Gastroesophageal sphincter (tissue), 3 donors: ENCODE measurements at regions not wholly inside any gene's neighbourhood (a gene's known extent, or its start where the extent isn't known, plus 50 kb on each side); places are given as distances from the start of the nearest gene placed in this dataset.

Source experiments
- EP300 ChIP-seq: sonication (generic); formaldehyde crosslinking; IDR thresholded peaks from one replicate; pipeline ENCODE4 v1.6.1; 2017; ENCODE audit warnings: antibody characterized with exemption, mild to moderate bottlenecking
- POLR2A ChIP-seq, 2 donors: fragments of 450-650 bp; IDR thresholded peaks; one replicate each; pipeline ENCODE4 v1.6.1; 2017; ENCODE audit warnings: antibody characterized with exemption in 2 of 2, mild to moderate bottlenecking in 2 of 2, moderate library complexity in 1 of 2
- POLR2AphosphoS5 ChIP-seq: sonication (generic); formaldehyde crosslinking; IDR thresholded peaks from one replicate; pipeline ENCODE4 v1.6.1; 2017; ENCODE audit warnings: antibody characterized with exemption
- TF ChIP-seq, protein P1 (sequence below), 4 experiments: fragments of 200-600 bp in 2 of 4; fragments of 450-650 bp in 2 of 4; sonication (generic) in 1 of 4; IDR thresholded peaks; one replicate each; pipeline ENCODE4 v1.5.1; 2017 to 2019; ENCODE audit warnings: antibody characterized with exemption in 4 of 4, mild to moderate bottlenecking in 2 of 4, moderate library complexity in 2 of 4

DNA sequence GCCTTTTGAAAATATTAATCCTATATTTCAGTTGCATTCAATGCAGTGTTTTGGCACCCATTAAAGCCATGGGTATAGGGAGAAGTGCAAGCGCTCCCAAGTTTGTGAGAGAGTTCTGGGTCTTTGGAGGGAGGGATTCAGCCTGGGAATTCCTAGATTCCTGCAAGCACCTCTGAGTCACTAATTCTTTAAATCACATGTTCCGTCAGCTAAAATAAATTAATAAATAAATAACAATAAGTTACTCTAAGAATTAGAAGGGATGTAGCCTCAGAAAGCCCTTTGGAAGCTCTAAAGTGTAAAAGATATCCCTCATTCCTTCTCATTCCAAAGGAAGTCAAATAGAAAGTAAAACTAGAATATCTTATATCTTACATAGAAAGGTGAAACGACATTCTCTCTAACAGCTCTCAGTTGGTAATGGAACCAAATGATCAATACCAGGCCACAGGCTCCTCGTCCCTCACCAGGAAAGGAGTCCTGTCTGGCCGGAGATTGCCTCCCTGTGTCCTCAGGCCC, 222.4 kb upstream of the RBBP8 start:
- TF ChIP-seq, protein P1, sequence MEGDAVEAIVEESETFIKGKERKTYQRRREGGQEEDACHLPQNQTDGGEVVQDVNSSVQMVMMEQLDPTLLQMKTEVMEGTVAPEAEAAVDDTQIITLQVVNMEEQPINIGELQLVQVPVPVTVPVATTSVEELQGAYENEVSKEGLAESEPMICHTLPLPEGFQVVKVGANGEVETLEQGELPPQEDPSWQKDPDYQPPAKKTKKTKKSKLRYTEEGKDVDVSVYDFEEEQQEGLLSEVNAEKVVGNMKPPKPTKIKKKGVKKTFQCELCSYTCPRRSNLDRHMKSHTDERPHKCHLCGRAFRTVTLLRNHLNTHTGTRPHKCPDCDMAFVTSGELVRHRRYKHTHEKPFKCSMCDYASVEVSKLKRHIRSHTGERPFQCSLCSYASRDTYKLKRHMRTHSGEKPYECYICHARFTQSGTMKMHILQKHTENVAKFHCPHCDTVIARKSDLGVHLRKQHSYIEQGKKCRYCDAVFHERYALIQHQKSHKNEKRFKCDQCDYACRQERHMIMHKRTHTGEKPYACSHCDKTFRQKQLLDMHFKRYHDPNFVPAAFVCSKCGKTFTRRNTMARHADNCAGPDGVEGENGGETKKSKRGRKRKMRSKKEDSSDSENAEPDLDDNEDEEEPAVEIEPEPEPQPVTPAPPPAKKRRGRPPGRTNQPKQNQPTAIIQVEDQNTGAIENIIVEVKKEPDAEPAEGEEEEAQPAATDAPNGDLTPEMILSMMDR (IDR thresholded peaks at IDR 0.05), result no peak
- no peak for TF ChIP-seq EP300
- no peak for TF ChIP-seq POLR2AphosphoS5
- no peak for TF ChIP-seq POLR2A (IDR thresholded peaks at IDR 0.05)
